Dedifferentiated amniotic fluid mesenchymal stem cell (primary cell): ENCODE measurements at regions not wholly inside any gene's neighbourhood (a gene's known extent, or its start where the extent isn't known, plus 50 kb on each side); places are given as distances from the start of the nearest gene placed in this dataset.

Experiments used
- DNase-seq: peaks from one replicate; pipeline ENCODE4 v3.0.0-alpha.2; 2016; ENCODE audit errors: extremely low spot score

DNA sequence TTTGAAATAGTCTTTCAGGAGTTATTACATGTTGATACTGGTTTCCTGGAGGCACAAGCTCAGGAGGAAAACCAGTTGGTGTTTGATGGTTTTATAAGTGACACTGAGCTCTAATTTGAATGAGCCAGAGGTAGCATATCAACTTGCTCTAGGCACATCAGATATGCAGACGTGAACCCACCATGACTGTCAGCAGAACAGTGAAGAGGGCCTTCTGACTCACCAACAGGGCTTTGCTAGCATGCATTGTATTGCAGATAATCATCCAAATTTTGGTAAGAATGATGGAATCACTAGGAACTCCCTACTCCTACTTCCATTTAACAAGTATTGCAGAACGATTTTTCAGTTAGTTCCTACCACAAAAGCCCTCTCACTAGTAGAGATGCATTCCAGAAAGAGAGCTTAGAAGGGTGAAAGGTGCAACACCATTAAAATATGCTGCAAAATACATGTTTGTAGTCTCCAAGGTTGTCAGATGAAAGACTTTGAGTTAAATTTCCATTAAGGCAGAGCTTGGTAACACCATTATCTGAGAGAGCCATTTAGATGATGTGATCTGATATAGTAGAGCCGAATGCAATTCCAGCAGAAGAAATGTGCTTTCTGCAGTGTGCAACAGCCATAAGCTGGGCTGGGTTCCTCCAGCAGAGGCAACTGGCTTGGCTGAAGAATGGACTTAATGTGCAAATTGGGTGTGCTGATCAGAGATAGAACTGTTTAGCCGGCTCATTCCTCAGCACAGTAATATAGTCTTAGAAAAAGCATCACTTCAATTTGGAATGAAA is 968.7 kb upstream of the ADGRB3 start:
- DNase-seq = no peak

DNA sequence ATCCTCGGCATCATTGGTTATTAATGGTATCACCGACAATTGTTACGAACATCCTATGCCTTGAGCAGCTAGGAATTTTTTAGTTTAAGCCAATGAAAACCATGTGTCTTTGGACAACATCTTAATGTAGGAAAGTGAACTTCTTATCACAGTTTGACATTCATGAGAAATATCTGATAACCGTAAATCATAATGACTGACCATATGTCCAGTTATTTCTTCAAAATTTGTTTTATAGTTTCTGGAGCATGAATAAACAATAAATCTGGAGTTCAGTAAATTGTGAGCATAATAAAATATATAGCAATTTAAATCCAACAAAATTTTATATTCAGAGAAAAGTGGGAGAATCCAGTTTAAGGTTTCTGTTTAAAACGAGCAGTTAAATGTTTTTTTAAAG is 970.1 kb upstream of the ADGRB3 start:
- DNase-seq = no peak

- DNase-seq = no peak
Observed at GRCh38 chr6:67663105-67663895, 971.8 kb upstream of the ADGRB3 start.

GRCh38 chr6:67653561-67653960 is 981.5 kb upstream of the ADGRB3 start:
- no peak for DNase-seq

- DNase-seq = no peak
Observed at GRCh38 chr6:67646550-67646949, 988.5 kb upstream of the ADGRB3 start.

GRCh38 chr6:67643281-67643680 is 991.8 kb upstream of the ADGRB3 start:
- no peak for DNase-seq

DNA sequence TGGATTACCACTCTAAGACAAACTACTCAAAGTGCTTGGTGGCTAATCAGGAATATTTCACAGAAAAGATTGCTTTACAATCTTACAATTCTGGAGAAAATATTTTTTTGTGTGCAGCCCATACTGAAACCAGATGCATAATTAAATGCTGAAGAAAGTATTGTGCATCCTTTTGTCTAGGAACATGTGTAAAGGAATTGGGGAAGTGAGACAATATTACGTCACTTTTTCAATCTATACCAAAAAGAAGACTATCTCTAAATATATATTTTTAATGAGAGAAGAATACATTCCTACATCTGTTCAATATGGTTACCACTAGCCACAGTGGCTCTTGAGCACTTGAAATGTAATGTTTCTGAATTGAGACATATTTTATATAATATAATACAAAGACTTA is 992.5 kb upstream of the ADGRB3 start:
- no peak for DNase-seq

DNA sequence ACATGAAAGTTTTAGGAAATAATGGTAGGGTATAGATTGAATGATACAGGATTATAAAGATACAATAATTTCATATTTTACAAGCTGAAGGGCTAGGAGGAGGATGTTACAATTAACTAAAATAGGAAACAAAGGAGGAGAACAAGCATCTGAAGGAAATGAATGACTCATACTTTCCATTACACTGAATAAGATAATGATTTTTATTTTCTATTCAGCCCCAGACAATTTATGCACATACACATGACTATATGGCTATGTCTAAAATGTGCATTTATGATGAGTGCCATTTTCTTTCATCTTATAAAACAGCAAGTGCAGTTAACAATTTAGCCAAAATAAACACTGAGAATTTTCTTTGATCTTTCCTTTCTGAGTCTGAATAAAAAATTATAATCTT is 994.6 kb upstream of the ADGRB3 start:
- peak; percentile 51 for DNase-seq

- peak; percentile 31 for DNase-seq
Observed at GRCh38 chr6:67639161-67639560, 995.9 kb upstream of the ADGRB3 start.

GRCh38 chr6:67634199-67634598 is 1000.9 kb upstream of the ADGRB3 start:
- DNase-seq = no peak

DNA sequence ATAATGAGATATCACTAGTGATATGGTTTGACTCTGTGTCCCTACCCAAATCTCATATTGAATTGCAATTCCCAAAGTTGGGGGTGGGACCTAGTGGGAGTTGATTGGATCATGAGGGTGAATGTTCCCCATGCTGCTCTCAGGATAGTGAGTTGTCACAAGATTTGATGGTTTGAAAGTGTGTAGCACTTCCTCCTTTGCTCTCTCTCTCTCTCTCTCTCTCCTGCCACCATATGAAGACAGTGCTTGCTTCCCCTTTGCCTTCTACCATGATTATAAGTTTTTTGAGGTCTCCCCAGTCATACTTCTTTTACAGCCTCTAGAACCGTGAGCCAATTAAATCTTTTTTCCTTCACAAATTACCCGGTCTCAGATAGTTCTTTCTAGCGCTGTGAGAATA is 1002.0 kb upstream of the ADGRB3 start:
- no peak for DNase-seq

GRCh38 chr6:67630146-67630545 is 1004.9 kb upstream of the ADGRB3 start:
- DNase-seq = peak; percentile 89

DNA sequence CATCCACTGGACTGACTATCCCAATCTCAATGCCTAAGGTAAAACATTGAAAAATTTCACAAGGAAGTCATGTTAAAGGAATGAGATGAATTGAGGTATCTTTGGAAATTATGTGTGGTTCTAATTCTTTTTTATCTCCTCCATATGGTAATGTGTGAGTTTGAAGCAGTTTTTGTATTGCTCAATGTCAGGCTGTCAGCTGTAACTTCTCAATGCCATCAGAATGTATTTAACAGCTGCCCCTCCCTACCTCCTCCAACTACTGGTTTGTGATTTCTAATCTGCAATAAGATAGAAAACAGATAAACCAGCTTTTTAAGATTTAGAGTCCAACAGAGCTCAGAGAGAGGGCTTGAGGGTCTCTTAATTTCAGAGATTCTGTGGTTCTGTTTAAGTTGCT is 1005.8 kb upstream of the ADGRB3 start:
- peak; percentile 65 for DNase-seq

- no peak for DNase-seq
Observed at GRCh38 chr6:67615796-67616195, 1019.3 kb upstream of the ADGRB3 start.

DNA sequence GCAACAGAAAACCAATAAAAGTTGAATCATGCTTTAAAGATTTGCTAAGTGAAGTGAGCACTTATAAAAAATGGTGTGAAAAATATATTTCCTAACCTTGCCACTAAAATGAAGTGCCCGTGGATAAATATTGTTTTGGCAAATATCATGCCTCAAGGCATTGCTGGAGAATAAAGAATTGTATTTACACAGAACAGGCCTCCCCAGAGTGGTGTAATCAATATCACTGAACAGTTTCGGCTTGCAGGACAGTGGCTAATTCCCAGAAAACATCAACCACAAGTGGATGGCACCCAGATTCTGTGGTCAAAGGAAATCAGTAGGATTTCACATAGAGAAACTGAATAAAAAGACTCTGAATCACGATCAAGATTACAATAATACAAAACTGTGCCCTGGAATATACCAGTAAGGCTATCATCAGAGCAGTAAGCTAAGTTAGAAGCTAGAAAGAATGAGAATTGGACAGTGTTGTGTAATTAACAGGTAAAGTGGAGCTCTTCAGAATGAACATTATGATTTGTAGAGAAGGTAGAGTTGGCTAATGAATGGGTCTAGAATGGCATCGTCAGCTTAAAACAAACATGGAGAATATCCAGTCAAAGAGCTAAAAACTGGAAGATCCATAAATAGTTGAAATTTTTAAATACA is 1026.9 kb upstream of the ADGRB3 start:
- no peak for DNase-seq

GRCh38 chr6:67606906-67607828 is 1027.9 kb upstream of the ADGRB3 start:
- peak; percentile 73 for DNase-seq

DNA sequence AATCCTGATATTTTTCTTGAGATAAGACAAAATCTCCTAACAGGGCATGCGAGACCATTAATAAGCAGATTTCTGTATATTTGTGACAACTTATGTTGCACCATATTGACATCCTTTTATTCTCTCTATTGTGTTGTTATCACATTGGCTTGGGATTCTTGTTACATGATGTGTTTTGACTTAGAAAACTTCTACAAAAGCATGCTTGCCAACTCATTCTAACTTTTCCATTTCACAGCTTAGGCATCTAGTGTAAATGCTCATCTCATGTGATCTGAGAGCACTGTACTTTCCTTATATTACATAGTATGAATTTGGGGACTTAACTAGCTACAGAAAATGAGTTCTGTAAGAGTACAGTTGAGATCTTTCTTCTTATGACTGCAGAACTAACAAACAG is 1040.7 kb upstream of the ADGRB3 start:
- no peak for DNase-seq

DNA sequence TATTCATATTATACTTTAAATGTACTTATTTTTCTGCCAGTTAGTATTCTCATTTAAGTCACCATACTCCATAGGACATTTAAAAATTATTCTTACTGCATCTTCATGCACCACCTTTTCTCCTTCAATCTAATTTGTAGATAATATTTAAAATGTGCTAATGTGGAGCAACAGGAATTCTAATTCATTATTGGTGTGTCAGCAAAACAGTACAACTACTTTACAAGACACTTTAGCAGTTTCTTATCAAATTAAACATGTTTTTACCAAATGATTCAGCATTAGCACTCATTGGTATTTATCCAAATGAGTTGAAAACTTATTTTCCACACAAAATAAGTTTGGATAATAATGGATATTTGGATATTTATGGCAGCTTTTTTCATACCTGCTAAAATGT is 1041.8 kb upstream of the ADGRB3 start:
- no peak for DNase-seq

DNA sequence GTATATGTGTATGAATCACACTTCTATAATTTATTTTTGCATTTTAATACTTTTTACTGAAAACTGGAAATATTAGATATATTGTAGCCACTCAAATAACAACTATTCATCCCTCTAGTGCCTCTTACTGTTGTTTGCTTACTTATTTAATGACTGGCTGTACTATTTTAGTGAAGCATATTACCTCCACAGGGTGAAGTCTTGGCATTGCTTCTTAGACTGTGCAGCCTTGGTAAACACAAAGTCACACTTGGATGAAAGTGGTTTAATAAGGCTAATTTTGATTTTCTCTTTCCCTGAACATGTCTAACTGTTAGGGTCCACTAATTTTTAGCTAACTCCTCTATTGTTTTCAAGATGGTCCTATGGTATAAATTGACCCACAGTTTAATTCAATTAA is 1043.2 kb upstream of the ADGRB3 start:
- no peak for DNase-seq

GRCh38 chr6:67567842-67568241 is 1067.2 kb upstream of the ADGRB3 start:
- DNase-seq = no peak

DNA sequence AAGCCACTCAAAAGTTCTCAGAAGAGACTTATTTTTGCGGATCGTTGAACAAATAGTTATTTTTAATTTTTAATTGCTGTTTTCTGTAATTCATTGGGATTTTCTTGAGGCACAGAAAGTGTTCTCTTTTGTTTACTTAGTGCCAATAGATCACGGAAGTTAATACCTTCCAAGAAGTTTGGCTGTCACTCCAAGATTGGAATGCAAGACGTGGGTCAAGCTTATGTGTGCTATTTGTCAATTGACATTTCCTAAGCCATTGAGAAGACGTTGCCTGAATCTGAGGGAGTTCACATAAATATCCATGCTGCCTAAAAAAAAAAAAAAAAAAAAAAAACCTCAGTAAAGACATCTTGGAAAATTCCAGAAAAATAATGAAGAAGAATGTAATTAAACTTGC is 1071.4 kb upstream of the ADGRB3 start:
- DNase-seq = no peak

DNA sequence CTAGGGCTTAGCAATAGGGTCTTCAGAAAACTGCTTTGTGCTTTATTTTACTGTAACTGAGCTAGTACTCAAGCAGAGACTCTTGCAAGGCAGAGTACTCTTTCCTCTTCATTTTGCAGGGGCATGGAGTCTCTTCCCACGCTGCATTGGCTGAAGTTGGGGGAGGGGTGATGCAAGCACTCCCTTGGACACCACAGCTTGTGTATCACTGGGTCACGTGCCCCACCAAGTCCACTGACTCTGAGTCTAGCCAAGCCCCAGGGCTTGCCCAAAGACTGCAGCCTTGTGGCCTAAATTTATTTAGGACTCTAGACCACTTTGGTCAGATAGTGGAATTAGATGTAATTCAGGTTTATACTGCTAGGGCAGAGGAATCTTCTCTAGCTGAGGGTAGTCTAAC is 1075.0 kb upstream of the ADGRB3 start:
- no peak for DNase-seq
